Prostate gland (tissue), 2 donors: ENCODE measurements at regions not wholly inside any gene's neighbourhood (a gene's known extent, or its start where the extent isn't known, plus 50 kb on each side); places are given as distances from the start of the nearest gene placed in this dataset.

Experiments
- POLR2A ChIP-seq: fragments of 450-650 bp; IDR thresholded peaks from one replicate; pipeline ENCODE4 v1.6.1; 2016; ENCODE audit warnings: antibody characterized with exemption, mild to moderate bottlenecking
- TF ChIP-seq, protein P1 (sequence below), 4 experiments: fragments of 200-600 bp in 2 of 4; fragments of 450-650 bp in 2 of 4; sonication (generic) in 2 of 4; IDR thresholded peaks; 1 replicate in 3 of 4; 2 replicates in 1 of 4; pipeline ENCODE4 v1.5.1; 2016 to 2019; ENCODE audit warnings: antibody characterized with exemption in 4 of 4, mild to moderate bottlenecking in 2 of 4, moderate library complexity in 2 of 4

GRCh38 chr11:23377909-23378308 lies 517.6 kb upstream of the CCDC179 start:
- TF ChIP-seq, protein P1, sequence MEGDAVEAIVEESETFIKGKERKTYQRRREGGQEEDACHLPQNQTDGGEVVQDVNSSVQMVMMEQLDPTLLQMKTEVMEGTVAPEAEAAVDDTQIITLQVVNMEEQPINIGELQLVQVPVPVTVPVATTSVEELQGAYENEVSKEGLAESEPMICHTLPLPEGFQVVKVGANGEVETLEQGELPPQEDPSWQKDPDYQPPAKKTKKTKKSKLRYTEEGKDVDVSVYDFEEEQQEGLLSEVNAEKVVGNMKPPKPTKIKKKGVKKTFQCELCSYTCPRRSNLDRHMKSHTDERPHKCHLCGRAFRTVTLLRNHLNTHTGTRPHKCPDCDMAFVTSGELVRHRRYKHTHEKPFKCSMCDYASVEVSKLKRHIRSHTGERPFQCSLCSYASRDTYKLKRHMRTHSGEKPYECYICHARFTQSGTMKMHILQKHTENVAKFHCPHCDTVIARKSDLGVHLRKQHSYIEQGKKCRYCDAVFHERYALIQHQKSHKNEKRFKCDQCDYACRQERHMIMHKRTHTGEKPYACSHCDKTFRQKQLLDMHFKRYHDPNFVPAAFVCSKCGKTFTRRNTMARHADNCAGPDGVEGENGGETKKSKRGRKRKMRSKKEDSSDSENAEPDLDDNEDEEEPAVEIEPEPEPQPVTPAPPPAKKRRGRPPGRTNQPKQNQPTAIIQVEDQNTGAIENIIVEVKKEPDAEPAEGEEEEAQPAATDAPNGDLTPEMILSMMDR (IDR thresholded peaks at IDR 0.05): no peak
- TF ChIP-seq POLR2A: no peak
